Stimulated activated CD4-positive, alpha-beta T cell treated with anti-CD3 and anti-CD28 coated beads, TNF-alpha, amount 100 ng/mL, for 48 hours (primary cell): ENCODE measurements at regions not wholly inside any gene's neighbourhood (a gene's known extent, or its start where the extent isn't known, plus 50 kb on each side); places are given as distances from the start of the nearest gene placed in this dataset.

Experiments
- DNase-seq, 3 donors: peaks; one replicate each; pipeline ENCODE4 v3.0.0-alpha.2; 2020; ENCODE audit warnings: low read depth in 3 of 3

DNA sequence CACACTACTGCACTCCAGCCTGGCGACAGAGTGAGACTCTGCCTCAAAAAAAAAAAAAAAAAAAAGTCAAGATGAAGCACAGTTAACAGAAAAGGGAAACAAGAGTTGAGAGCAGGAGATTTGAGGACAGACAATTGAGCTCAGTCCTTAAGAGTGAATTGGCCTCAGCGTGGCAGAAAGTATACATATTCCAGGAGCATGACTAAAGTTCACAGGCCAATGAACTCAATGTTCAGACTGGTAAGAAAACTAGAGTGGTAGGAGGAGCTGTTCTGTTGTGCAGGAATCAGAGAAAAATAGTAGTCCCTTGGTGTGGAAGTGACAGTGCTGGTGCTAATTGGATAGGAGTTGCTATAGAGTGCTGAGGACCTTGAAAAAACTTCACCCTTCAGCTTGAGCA lies 60.0 kb downstream of the NRN1 start:
- no peak for DNase-seq

DNA sequence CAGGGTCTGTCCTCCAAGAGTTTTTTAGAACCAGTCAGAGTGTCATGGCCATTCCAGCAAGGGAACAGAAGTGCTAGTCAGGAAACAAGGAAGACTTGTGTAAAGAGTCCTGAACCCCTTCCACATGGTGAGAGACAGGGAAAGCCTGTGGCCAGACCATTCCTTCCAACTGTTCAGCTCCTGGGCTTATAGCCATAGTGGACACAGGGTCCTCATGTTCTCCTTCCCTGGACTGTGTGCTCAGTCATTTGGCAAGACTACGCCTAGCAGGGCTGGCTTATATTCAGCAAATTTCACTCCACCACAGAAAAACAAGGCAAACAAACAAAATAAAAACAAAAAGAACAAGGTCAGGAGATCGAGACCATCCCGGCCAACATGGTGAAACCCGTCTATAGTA lies 60.5 kb downstream of the NRN1 start:
- DNase-seq, result no peak

DNA sequence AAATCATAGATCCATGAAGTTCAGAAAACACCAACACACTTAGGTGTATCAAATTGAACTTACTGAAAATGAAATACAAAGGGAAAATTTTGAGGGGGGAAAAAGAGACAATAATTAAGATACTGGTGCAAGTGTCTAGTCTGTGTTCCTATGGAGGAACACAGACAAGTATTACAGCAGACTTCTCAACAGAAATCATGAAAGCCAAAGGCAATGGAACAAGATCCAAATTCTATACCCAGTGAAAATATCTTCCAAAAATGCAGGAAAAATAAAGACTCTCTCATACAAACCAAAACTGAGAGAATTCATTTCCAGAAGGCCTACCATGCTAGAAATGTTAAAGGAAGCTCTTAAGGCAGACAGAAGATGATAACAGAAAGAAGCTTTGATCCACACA lies 63.1 kb downstream of the NRN1 start:
- no peak for DNase-seq

DNA sequence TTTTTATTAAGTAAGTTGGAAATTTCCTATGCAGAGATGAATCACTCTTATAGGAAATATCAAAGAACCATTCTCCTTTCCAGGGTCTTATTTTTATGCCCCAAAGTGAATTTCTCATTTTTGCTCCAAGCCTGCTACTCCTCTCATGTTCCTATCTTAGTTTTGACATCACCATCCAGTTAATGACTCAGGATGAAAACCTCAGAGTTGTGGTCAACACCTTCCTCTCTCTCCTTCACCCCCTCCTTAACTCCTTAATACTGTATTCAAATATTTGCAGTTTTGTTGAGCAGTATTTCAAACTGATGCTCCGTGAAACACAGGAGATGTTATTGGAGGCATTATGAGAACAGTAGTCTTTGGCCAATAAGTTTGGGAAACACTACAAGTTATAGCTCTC lies 64.1 kb downstream of the NRN1 start:
- DNase-seq, result no peak

DNA sequence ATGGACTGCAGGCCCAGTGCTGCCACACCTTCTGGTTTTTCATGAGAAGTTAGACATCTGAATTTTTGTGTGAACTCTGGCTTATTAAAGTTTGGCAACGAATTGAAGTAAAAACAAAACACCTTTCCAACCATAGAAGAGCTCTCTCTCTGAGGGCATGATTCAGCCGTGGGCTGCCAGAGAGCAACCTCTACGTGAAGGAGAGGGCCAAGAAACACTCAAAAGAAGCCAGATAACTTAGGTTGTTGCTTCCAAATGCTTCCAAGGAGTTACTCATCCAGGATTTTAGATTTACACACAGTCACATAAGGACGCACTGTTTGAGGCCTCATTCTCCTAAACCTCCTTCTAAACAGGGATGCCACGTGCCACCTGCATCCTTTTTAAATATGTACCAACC lies 65.5 kb downstream of the NRN1 start:
- no peak for DNase-seq

DNA sequence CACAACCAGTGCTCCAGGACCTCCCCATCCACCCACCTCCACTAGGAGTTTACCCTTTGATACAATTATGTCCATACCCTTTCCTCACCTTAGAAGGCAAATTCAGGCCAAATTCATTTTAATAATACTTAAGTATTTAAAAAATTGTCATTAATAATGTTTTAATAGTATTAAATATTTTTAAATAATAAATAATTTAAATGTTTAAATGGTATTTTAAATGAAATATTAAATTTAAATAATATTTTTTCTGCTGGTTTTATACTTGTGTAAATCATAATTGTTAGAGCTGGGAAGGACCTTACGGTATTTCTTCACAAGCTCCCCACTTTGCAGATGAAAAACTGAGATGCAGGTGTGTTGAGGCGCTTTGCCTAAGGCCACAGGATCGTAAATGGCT lies 67.8 kb downstream of the NRN1 start:
- DNase-seq, result no peak

DNA sequence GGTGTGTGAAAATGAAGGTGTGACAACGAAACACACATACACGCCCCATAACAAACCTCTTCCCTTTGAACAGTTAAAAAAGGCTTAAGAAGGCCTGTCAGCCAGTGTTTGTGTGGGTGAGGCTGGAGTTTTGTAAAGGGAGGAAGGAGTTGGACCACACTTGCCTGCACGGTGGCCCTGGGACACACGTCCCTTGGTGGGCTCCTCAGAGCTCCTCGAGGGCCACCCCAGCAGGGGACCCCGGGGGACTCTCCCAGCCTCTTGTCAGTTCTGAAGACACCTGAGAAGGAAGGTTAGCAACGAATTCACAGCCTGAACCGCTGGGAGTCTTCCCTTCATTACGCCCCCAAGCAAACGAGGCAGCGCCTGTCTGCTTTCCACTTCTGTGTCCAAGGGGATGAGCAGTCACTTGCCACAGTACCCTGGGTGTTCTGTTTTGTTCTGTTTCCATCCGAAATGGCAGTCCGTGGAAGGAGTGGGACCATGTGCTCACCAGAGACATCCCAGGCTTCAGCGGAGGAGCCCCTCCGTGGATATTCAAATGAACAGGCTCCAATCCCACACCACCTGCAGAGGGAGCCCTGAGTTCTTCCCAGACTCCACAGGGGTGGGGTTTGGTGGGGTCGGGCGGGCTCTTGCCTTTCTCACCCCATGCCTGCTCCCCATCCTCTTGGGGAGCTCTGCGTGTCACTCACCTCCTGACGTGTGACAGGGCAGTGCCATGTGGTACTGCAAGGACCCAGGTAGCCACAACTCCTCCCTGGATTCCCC lies 68.6 kb downstream of the NRN1 start:
- no peak for DNase-seq

DNA sequence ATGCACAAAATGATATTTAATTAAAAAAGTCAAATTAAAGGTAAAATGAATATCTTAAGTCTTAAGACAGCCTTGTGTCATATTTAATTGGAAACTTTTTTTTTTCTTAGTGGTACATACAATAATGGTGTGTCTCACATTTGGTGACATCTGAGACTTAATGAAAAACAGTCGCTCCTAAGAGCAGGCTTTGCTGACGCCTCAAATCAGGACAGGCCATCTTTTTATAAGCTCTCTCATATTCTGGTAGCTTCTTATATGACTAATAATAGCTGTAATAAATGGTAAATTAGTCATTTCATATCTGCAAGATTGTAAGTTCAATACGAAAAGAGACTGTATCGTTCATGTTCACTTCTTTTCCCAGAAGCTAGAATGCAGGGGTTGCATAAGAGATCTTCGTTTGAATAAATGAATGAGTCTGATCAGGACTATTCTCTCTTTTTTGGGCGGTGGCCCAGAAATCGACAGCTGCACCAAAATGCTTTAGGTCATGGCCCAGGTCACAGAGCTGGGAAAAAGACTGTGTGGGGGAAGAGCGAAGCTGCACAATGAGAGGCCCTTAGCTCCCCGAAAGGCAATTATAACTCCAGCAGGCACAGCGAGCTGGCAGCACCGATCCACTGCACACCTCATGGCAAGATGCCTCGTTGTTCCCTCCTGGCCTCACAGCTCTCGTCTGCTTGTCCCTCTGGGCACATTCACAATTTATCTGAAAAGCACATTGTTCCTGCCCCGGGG lies 69.4 kb downstream of the NRN1 start:
- DNase-seq, result no peak

DNA sequence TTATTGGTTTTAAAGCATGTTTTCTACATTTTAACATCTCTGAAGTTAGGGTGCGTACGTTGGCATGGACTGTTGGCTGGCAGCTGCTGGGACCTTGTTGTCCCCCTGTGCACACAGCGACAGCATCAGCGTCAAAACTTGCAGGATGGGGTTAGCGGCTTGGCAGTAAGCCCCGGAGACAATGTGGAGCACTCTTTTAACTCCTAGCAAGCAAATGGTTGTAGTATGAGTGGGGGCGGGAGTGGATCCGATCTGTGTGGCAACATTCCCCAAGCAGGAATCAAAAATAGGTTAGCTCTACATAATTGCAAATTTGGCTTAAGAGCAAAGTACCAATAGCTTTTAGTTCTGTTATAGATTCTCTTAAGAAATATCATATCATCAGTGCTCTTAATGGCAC lies 70.1 kb downstream of the NRN1 start:
- no peak for DNase-seq

DNA sequence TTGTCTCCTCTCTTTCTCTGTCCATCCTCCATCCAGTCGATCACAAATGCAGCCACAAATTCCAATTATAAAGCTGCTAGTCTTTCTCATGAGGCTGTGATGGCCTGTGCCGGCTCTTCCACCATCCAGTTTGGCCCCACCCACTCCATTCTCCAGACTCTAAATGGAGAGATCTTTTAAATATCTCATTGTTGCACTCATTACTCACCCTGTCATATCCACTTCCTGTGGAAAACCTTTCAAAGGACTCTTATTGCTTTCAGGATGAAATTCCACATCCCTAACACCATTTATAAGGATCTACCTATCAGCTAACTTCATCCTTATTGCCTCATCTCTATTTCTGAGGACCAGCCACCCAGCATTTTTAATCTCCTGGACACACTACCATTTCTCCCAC lies 70.6 kb downstream of the NRN1 start:
- no peak for DNase-seq

DNA sequence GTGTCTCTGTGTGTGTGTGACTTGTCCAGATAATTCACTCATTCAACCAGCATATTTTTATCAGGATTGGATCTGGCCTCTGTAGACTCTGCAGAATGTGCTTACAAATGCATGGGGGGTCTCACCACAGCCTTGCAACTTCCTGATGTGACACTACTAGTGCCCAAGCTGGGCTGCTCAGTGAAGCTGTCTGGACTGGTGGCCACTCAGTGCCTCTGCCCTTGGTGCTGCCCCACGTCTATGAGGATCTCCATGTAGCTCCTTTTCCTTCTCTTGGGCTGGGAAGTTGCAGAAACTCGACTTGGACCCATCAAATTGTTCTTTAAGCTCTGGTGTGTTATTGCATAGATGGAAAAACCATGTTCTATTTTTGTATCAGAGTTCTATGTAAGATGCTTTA lies 75.8 kb downstream of the NRN1 start:
- DNase-seq, result no peak

DNA sequence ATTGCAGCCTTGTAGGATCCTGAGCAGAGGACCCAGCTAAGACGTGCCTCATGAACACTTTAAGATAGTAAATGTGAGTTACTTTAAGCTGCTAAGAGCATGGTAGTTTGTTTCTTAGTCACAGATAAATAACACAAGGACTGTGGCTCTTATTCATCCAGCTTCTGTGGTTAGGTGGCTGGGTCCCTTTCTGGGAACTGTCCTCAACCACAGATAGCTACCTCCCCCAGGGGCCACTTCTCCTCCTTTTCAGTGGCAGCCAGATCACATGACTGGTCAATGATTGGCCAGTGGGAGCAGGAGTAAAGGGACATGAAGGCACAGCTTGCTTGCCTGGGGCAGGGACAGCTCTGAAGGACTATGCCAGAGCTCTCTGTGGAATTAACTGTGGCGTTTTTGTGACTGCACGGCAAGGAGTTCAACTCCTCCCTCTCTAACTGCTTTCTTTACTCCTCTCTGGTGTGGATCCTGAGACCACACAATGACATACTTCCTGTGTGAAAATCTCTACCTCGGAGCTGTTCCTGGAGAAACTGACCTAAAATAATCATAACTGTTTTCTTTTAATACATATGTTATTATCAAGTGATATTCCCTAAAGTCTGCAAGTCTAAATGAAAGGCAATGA lies 76.5 kb downstream of the NRN1 start:
- no peak for DNase-seq

DNA sequence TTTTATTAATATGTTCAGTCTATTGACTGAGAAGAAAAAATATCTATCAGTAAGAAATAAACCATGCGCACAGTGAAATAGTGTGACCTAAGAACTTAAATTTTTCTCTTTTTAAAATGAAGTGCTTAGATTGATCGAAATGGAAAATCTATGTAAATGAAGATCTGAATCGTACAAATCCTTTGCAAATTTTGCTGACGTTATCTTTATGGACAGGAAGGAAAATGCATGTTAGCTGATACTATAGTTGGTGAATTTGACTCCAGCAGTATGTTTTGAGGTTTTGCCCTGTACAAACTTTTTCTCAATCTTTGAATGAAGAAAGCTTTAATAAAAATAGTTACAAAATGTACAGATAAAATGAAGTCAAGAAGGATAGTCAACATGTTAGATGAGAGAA lies 82.9 kb downstream of the NRN1 start:
- DNase-seq, result no peak

DNA sequence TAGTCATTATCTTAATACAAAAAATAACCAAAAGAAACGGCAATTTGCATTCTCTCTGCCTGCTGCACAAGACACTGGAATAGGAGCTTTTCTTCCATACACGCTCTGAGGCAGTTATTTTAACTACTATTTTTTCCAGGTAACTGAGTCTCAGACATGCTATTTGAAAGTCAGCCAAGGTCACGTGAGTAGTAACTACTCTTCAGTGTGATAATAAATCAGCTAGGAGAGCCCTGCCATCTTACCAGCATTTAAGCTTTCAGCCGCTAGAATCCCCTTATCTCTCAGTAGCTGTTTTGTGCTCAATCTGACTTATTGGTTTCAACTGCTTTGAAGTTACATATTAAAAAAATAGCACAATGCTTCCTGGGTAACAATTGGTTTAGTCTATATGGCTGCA lies 84.5 kb downstream of the NRN1 start:
- no peak for DNase-seq

DNA sequence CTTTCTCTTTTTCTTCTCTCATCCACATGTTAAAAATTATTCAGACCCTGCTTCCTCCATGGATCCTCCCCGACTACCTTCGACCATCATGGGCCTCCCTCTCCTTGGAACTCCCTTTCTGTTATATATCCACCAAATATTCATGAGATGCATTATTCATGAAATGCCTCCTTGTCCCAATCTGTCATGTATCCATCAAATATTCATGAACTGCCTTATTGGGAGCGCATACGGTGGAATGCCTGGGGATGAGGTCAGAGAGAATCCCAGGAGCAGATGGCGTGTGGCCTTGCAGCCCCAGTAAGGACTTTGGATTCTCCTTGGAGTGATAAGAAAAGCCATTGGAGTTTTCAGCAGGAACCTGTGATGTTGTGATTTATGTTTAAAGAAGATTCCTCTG lies 97.0 kb downstream of the NRN1 start:
- no peak for DNase-seq

DNA sequence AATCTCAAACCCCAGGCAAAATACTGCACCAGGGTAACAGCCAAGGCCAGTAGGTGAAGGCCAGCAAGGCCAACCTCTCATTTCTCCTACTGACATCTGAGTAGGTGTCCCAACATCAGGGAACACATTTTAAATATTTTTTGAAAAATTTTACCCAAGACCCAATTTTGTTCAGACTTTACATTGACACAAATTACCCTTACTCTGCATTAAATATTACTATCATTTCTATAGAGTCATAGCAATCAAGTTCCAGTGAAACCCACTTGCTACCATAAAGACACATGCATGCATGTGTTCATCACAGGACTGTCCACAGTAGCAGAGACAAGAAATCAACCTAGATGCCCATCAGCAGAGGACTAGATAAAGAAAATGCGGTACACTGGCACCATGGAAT lies 99.9 kb downstream of the NRN1 start:
- DNase-seq, result no peak

DNA sequence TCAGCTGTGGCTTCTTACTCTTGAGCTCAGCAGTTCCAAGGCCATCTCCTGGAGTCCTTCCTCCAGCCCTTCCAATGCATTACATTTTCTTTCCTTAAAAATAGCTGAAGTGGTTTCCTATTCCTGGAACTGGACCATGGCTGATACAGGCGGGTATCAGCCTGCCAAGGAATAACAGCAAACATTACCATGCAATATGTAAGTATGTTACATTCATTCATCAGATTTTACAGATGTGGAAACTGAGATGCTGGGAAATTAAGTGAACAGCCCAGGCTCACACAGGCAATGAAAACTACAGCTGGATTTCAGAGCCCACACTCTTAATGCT lies 100.4 kb downstream of the NRN1 start:
- no peak for DNase-seq

DNA sequence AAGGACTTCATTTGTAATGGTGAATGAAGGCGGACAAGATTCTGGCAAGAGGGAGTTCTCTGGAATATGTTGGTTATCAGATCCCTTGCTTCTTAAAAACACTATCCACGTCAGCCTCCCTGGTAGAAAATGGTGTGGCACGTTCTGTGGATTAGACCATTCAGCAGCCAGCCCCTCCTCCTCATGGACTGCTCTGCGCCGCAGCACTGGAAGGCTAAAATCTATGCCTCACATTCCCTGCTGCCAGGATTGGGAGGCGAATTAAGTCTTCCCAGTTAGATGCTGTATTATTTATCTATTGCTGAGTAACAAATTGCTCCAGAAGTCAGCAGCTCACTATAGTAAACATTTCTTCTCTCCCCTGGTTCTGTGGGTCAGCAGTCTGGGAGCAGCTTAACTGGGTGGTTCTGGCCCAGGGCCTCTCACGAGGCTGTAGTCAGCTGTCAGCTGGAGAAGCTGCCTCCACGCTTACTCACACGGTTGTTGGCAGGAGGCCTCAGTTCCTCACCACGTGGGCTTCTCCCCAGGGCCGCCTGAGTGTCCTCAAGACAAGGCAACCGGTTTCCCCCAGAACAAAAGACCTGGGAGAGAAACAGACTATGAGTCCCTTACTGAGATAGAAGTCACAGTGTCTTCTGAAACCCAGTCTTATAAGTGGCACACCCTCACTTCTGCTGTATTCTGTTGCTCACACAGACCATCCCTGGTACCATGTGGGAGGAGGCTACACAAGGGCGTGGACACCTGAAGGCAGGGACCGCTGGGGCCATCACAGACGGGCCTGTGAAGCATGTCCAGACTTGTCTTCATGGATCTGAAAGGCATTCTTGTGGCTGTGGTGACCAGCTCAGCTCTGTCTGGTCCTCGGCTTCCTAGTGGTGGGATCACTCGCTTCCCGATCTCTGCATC lies 101.0 kb downstream of the NRN1 start:
- DNase-seq, result no peak

DNA sequence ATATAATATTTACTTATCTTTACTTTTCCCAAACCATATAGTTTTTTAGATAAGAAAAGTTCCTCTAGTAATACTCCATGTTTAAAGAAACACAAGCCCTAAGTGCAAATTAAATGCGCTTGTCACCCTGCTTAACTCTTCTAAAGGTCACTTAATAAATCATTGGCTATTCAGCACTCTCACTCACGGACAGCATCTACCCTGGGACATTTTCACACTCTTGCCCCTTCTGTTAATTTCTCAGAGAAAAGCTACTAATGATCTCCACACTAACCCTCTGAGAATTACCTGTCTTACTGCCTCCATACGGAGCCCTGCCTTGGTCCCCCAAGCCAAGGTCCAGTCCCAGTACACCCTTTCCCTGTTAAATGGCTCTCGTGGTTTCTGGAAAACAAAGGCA lies 102.2 kb downstream of the NRN1 start:
- no peak for DNase-seq

DNA sequence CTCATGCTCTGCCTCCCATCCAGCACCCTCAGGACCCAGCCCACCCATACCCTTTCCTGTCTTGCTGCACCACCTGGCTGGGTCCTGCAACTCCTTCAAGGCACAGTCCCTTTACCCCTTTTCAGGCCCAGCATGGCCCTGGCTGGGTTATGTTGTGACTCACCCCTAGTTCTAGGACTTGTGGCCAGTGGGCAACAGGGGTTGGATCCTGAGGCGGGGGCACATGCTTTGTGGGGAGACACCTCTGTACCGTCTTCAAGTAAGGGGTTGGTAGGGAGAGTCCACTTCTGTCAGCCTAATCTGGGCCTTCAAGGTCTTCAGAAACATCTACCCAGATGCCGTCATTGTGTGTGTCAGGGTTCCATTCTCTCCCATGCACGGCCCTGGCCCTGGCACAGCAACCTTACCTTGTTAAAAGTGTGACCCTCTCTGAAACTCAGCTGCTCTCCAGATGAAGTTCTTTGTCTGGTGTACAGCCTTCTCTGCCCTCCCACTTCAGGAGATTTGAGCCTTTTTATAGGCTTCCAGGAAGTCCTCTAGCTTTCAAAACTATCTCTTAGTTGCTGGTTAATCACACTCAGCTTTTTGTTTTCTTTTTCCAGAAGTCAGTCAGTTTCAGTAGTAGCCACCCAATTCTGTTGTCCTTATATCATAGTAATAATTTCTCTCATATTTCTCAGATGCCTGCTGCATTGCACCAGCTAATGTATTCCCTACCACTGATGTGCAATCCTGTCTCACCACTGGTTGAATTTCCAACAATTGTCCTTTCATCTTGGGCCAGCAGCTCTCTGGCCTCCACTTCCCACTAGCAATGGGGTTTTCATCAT lies 107.3 kb downstream of the NRN1 start:
- DNase-seq, result no peak

DNA sequence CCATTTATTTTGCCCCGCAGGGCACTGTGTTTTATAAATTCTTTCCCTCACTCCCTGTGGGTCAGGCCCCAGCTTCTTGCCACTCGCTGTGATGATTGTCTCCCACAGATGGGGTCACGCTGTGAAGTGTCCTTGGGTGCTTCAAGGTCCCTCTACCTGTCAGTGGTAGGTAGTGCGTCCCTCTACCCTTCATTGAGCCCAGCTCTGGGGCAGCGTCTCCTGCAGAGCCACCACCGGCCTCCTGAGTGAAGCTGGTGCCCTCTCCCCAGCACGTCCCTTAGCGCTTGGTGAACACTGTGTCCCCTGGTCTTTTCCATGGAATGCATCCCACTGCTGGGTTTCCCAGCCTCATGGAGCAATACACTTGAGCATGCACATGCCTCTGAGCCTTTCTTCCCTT lies 108.2 kb downstream of the NRN1 start:
- no peak for DNase-seq
